ENCODE measurements at regions not wholly inside any gene's neighbourhood (a gene's known extent, or its start where the extent isn't known, plus 50 kb on each side); places are given as distances from the start of the nearest gene placed in this dataset.
"Not testable (repeated sequence)": the region's sequence is repeated elsewhere in the genome, so short reads cannot be mapped to it uniquely, and the experiment has no call there.

DNA sequence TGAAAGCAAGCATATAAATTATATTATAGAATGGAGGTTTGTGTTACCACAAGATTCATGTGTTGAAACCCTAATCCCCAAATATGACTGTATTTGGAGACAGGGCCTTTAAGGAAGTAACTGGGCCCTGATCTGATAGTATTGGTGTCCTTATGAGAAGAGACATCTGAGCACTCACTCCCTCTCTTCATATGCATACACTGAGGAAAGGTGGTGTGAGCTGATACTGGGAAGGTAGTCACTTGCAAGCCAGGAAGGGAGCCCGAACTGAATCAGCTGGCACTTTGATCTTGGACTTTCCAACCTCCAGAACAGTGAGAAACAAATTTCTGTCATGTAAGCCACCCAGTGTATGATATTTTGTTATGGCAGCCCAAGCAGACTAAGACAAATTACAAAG lies 66.9 kb upstream of the RHOBTB1 start:
- peaks cover 0 to 5% (median 0%) of the 10 kb centered on the region in 5 experiments for H3K9me3 ChIP-seq (ENCODE audit: control extremely low read depth in 1 of 5, control insufficient read depth in 4 of 5, insufficient read depth in 2 of 5, low read depth in 1 of 5, low read length in 4 of 5)
- POLR2A ChIA-PET, result no interaction called here
- no peaks in the 10 kb centered on the region for H3K27me3 ChIP-seq (replicated peaks in 2 of 5; ENCODE audit: control insufficient read depth in 4 of 5, insufficient read depth in 5 of 5, low read length in 4 of 5)
- no peak for DNase-seq
- no peak overlapping the region for H3K4me3 ChIP-seq (ENCODE audit: control insufficient read depth in 1 of 7, extremely low read depth in 1 of 7, insufficient read depth in 4 of 7, low read depth in 2 of 7, low read length in 6 of 7)
- CTCF ChIA-PET, result interaction anchor here (1.5 kb wide), 1 partner anchor 14 kb away, joined by 8 read pairs; no protein-coding TSS in a partner anchor
- H3K27ac ChIP-seq (ENCODE audit: insufficient read depth in 1 of 2, low read depth in 1 of 2, low read length in 2 of 2, poor library complexity in 1 of 2, severe bottlenecking in 2 of 2), result no peak overlapping the region
- no peaks in the 10 kb centered on the region for H3K36me3 ChIP-seq (ENCODE audit: control insufficient read depth in 4 of 4, insufficient read depth in 4 of 4, low read length in 3 of 4)
- no CpG with 5 or more reads among the region's 1 CpG for WGBS (ENCODE audit: insufficient coverage)
- H3K4me1 ChIP-seq (ENCODE audit: control extremely low read depth in 1 of 4, control insufficient read depth in 4 of 4, insufficient read depth in 4 of 4, low read length in 3 of 4), result no peaks in the 10 kb centered on the region

DNA sequence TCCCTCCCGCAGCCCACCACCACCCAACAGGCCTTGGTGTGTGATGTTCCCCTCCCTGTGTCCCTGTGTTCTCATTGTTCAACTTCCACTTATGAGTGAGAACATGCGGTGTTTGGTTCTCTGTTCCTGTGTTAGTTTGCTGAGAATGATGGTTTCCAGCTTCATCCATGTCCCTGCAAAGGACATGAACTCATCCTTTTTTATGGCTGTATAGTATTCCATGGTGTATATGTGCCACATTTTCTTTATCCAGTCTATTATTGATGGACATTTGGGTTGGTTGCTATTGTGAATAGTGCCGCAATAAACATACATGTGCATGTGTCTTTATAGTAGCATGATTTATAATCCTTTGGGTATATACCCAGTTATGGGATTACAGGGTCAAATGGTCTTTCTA lies 59.1 kb upstream of the RHOBTB1 start:
- H3K4me1 ChIP-seq (ENCODE audit: control extremely low read depth in 1 of 4, control insufficient read depth in 4 of 4, insufficient read depth in 4 of 4, low read length in 3 of 4); POLR2A ChIA-PET; H3K36me3 ChIP-seq (ENCODE audit: control insufficient read depth in 4 of 4, insufficient read depth in 4 of 4, low read length in 3 of 4); H3K9me3 ChIP-seq (ENCODE audit: control extremely low read depth in 1 of 5, control insufficient read depth in 4 of 5, insufficient read depth in 2 of 5, low read depth in 1 of 5, low read length in 4 of 5); H3K27ac ChIP-seq (ENCODE audit: insufficient read depth in 1 of 2, low read depth in 1 of 2, low read length in 2 of 2, poor library complexity in 1 of 2, severe bottlenecking in 2 of 2); H3K4me3 ChIP-seq (ENCODE audit: control insufficient read depth in 1 of 7, extremely low read depth in 1 of 7, insufficient read depth in 4 of 7, low read depth in 2 of 7, low read length in 6 of 7); DNase-seq; CTCF ChIA-PET: not testable (repeated sequence)
- H3K27me3 ChIP-seq (replicated peaks in 2 of 5; ENCODE audit: control insufficient read depth in 4 of 5, insufficient read depth in 5 of 5, low read length in 4 of 5), result peaks cover 0 to 30% (median 9%) of the 10 kb centered on the region in 5 experiments
- no CpG with 5 or more reads among the region's 3 CpGs for WGBS (ENCODE audit: insufficient coverage)

DNA sequence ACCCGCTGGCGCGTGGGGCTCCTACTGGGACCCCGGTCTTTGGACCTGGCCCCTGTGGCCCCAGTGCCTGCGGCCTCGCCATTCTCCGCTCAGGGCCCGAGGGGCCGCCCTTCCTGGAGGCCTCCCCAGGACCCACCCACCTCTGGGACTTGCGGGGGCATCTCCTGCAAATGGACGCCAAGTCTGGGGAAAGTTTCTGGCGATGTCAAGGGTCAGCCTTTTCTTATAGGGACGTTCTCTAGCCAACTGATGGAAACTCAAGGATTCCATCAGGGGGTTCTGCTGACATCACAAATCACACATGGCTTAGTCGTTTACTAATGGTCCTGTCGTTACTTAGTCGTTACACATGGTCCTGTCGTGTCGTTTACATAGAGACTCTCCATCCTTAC lies 57.7 kb upstream of the RHOBTB1 start:
- POLR2A ChIA-PET, result no interaction called here
- H3K4me3 ChIP-seq (ENCODE audit: control insufficient read depth in 1 of 7, extremely low read depth in 1 of 7, insufficient read depth in 4 of 7, low read depth in 2 of 7, low read length in 6 of 7), result peak overlapping the region in 6 of 7 experiments; percentile 19 to 70 (median 62)
- CTCF ChIA-PET, result interaction anchor here (1.3 kb wide), 1 partner anchor 24 kb away, joined by 3 read pairs; no protein-coding TSS in a partner anchor
- 36% methylated on average over 18 of the region's 18 CpGs for WGBS (ENCODE audit: insufficient coverage)
- peaks cover 0 to 10% (median 7%) of the 10 kb centered on the region in 4 experiments for H3K4me1 ChIP-seq (ENCODE audit: control extremely low read depth in 1 of 4, control insufficient read depth in 4 of 4, insufficient read depth in 4 of 4, low read length in 3 of 4)
- H3K27me3 ChIP-seq (replicated peaks in 2 of 5; ENCODE audit: control insufficient read depth in 4 of 5, insufficient read depth in 5 of 5, low read length in 4 of 5), result peaks cover 0 to 30% (median 9%) of the 10 kb centered on the region in 5 experiments
- peak in 1 of 3 donors; percentile 10 for DNase-seq
- no peaks in the 10 kb centered on the region for H3K36me3 ChIP-seq (ENCODE audit: control insufficient read depth in 4 of 4, insufficient read depth in 4 of 4, low read length in 3 of 4)
- no peak overlapping the region for H3K27ac ChIP-seq (ENCODE audit: insufficient read depth in 1 of 2, low read depth in 1 of 2, low read length in 2 of 2, poor library complexity in 1 of 2, severe bottlenecking in 2 of 2)
- no peaks in the 10 kb centered on the region for H3K9me3 ChIP-seq (ENCODE audit: control extremely low read depth in 1 of 5, control insufficient read depth in 4 of 5, insufficient read depth in 2 of 5, low read depth in 1 of 5, low read length in 4 of 5)

GRCh38 chr10:61000769-61001730 lies 57.1 kb upstream of the RHOBTB1 start:
- peaks cover 0 to 30% (median 9%) of the 10 kb centered on the region in 5 experiments for H3K27me3 ChIP-seq (replicated peaks in 2 of 5; ENCODE audit: control insufficient read depth in 4 of 5, insufficient read depth in 5 of 5, low read length in 4 of 5)
- no peaks in the 10 kb centered on the region for H3K36me3 ChIP-seq (ENCODE audit: control insufficient read depth in 4 of 4, insufficient read depth in 4 of 4, low read length in 3 of 4)
- peak overlapping the region in 6 of 7 experiments; percentile 39 to 71 (median 62) for H3K4me3 ChIP-seq (ENCODE audit: control insufficient read depth in 1 of 7, extremely low read depth in 1 of 7, insufficient read depth in 4 of 7, low read depth in 2 of 7, low read length in 6 of 7)
- DNase-seq, result peak; percentile 8 to 65 (median 52)
- no peak overlapping the region for H3K27ac ChIP-seq (ENCODE audit: insufficient read depth in 1 of 2, low read depth in 1 of 2, low read length in 2 of 2, poor library complexity in 1 of 2, severe bottlenecking in 2 of 2)
- H3K4me1 ChIP-seq (ENCODE audit: control extremely low read depth in 1 of 4, control insufficient read depth in 4 of 4, insufficient read depth in 4 of 4, low read length in 3 of 4), result peaks cover 0 to 10% (median 7%) of the 10 kb centered on the region in 4 experiments
- H3K9me3 ChIP-seq (ENCODE audit: control extremely low read depth in 1 of 5, control insufficient read depth in 4 of 5, insufficient read depth in 2 of 5, low read depth in 1 of 5, low read length in 4 of 5), result no peaks in the 10 kb centered on the region
- WGBS (ENCODE audit: insufficient coverage), result 3% methylated on average over 56 of the region's 78 CpGs
- ChIA-PET CTCF (interaction anchor here (1.3 kb wide), 1 partner anchor 25 kb away, joined by 3 read pairs; no protein-coding TSS in a partner anchor), POLR2A (no interaction called here)

DNA sequence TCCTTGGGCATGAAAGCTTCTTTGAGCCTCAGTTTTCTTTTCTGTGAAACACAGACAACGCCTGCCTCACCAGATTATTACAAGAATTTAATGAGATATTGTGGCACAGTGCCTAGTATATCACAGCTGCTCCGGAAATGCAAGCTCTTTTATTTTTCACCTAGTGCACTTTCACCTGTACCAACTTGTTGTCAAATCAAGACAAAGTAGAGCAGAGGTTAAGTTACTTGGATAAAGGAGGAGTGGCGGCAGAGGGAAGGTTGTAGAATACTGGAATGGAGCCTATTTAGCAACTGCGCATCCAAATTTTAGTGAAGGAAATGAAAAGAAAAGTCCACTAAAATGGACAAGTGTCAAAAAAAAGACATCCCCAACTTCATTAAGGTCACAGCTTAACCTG lies 54.9 kb upstream of the RHOBTB1 start:
- CTCF ChIA-PET, result no interaction called here
- Histone ChIP-seq H3K36me3 (ENCODE audit: control insufficient read depth in 4 of 4, insufficient read depth in 4 of 4, low read length in 3 of 4) (no peaks in the 10 kb centered on the region), H3K27me3 (replicated peaks in 2 of 5; ENCODE audit: control insufficient read depth in 4 of 5, insufficient read depth in 5 of 5, low read length in 4 of 5) (peaks cover 0 to 30% (median 9%) of the 10 kb centered on the region in 5 experiments), H3K4me3 (ENCODE audit: control insufficient read depth in 1 of 7, extremely low read depth in 1 of 7, insufficient read depth in 4 of 7, low read depth in 2 of 7, low read length in 6 of 7) (no peak overlapping the region), H3K9me3 (ENCODE audit: control extremely low read depth in 1 of 5, control insufficient read depth in 4 of 5, insufficient read depth in 2 of 5, low read depth in 1 of 5, low read length in 4 of 5) (no peaks in the 10 kb centered on the region), H3K27ac (ENCODE audit: insufficient read depth in 1 of 2, low read depth in 1 of 2, low read length in 2 of 2, poor library complexity in 1 of 2, severe bottlenecking in 2 of 2) (no peak overlapping the region), H3K4me1 (ENCODE audit: control extremely low read depth in 1 of 4, control insufficient read depth in 4 of 4, insufficient read depth in 4 of 4, low read length in 3 of 4) (peaks cover 0 to 10% (median 7%) of the 10 kb centered on the region in 4 experiments)
- POLR2A ChIA-PET, result no interaction called here
- DNase-seq, result no peak
- 100% methylated on average over 1 of the region's 4 CpGs for WGBS (ENCODE audit: insufficient coverage)

- Histone ChIP-seq H3K9me3 (ENCODE audit: control extremely low read depth in 1 of 5, control insufficient read depth in 4 of 5, insufficient read depth in 2 of 5, low read depth in 1 of 5, low read length in 4 of 5) (peaks cover 0 to 6% (median 3%) of the 10 kb centered on the region in 5 experiments), H3K27me3 (replicated peaks in 2 of 5; ENCODE audit: control insufficient read depth in 4 of 5, insufficient read depth in 5 of 5, low read length in 4 of 5) (peaks cover 0 to 2% (median 0%) of the 10 kb centered on the region in 5 experiments), H3K4me1 (ENCODE audit: control extremely low read depth in 1 of 4, control insufficient read depth in 4 of 4, insufficient read depth in 4 of 4, low read length in 3 of 4) (no peaks in the 10 kb centered on the region), H3K27ac (ENCODE audit: insufficient read depth in 1 of 2, low read depth in 1 of 2, low read length in 2 of 2, poor library complexity in 1 of 2, severe bottlenecking in 2 of 2) (no peak overlapping the region), H3K36me3 (ENCODE audit: control insufficient read depth in 4 of 4, insufficient read depth in 4 of 4, low read length in 3 of 4) (no peaks in the 10 kb centered on the region), H3K4me3 (ENCODE audit: control insufficient read depth in 1 of 7, extremely low read depth in 1 of 7, insufficient read depth in 4 of 7, low read depth in 2 of 7, low read length in 6 of 7) (no peak overlapping the region)
- CTCF ChIA-PET, result no interaction called here
- WGBS (ENCODE audit: insufficient coverage), result 86% methylated on average over 1 of the region's 2 CpGs
- no peak for DNase-seq
- POLR2A ChIA-PET, result no interaction called here
These were observed 50.1 kb upstream of the RHOBTB1 start for GRCh38 chr10:60994128-60994527.
